Naive thymus-derived CD4-positive, alpha-beta T cell (primary cell): ENCODE measurements at regions not wholly inside any gene's neighbourhood (a gene's known extent, or its start where the extent isn't known, plus 50 kb on each side); places are given as distances from the start of the nearest gene placed in this dataset.

Source experiments
- ATAC-seq: fragments of 150-1000 bp; cut with Tn5 transposase; 2 replicates; pipeline ENCODE4 v1.10.0; 2021; ENCODE audit warnings: mild to moderate bottlenecking, moderate library complexity
- CTCF ChIA-PET: fragments of 350-600 bp; sonication (Branson Sonifier 250); formaldehyde crosslinking; loops from one replicate; lab custom pipeline; 2021; ENCODE audit warnings: antibody characterized with exemption; lab: Charles Lee
- POLR2A ChIA-PET: fragments of 350-600 bp; sonication (Branson Sonifier 250); formaldehyde crosslinking; loops from one replicate; lab custom pipeline; 2021; ENCODE audit warnings: antibody characterized with exemption, inconsistent platforms; lab: Charles Lee
- DNase-seq, 9 donors: peaks; one replicate each; pipeline versions ENCODE4 v3.0.0 to v3.0.0-alpha.2; 2020 to 2022; ENCODE audit warnings: mixed read lengths in 1 of 9
- H3K27ac ChIP-seq: one replicate; pipeline ENCODE4 v1.7.0; 2013; ENCODE audit warnings: mild to moderate bottlenecking, low read depth, low read length, moderate library complexity
- H3K27me3 ChIP-seq, 2 donors: one replicate each; pipeline ENCODE4 v1.7.0; 2013; ENCODE audit warnings: low read length in 2 of 2, mild to moderate bottlenecking in 2 of 2, moderate library complexity in 2 of 2; ENCODE audit not compliant: control insufficient read depth in 2 of 2, insufficient read depth in 2 of 2
- H3K36me3 ChIP-seq, 3 experiments: 1 replicate in 2 of 3; 2 replicates in 1 of 3; pipeline ENCODE4 v1.7.0; 2013; ENCODE audit warnings: low read length in 3 of 3, mild to moderate bottlenecking in 3 of 3, moderate library complexity in 1 of 3; ENCODE audit not compliant: insufficient read depth in 3 of 3, control insufficient read depth in 2 of 3
- H3K4me1 ChIP-seq, 2 donors: one replicate each; pipeline ENCODE4 v1.7.0; 2013; ENCODE audit warnings: low read length in 2 of 2, mild to moderate bottlenecking in 2 of 2, moderate library complexity in 1 of 2; ENCODE audit not compliant: control insufficient read depth in 2 of 2, insufficient read depth in 2 of 2
- H3K4me3 ChIP-seq: 2 replicates; pipeline ENCODE4 v1.7.0; 2013; ENCODE audit warnings: mild to moderate bottlenecking, low read length
- H3K9me3 ChIP-seq, 3 experiments: 1 replicate in 2 of 3; 2 replicates in 1 of 3; pipeline ENCODE4 v1.7.0; 2013; ENCODE audit warnings: low read length in 3 of 3; ENCODE audit not compliant: control insufficient read depth in 2 of 3
- H3K27ac Mint-ChIP-seq, 9 donors: one replicate each; pipeline ENCODE4 v1.8.0; 2020 to 2022; ENCODE audit warnings: mixed read lengths in 9 of 9, mild to moderate bottlenecking in 8 of 9, moderate library complexity in 5 of 9, inconsistent platforms in 2 of 9
- H3K27me3 Mint-ChIP-seq, 5 donors: one replicate each; pipeline ENCODE4 v1.8.0; 2021 to 2022; ENCODE audit warnings: mixed read lengths in 5 of 5, mild to moderate bottlenecking in 1 of 5
- H3K36me3 Mint-ChIP-seq, 5 donors: one replicate each; pipeline ENCODE4 v1.8.0; 2020 to 2022; ENCODE audit warnings: mixed read lengths in 5 of 5, mild to moderate bottlenecking in 3 of 5, inconsistent platforms in 1 of 5
- H3K4me1 Mint-ChIP-seq, 7 donors: one replicate each; pipeline ENCODE4 v1.8.0; 2020 to 2022; ENCODE audit warnings: mixed read lengths in 7 of 7, mild to moderate bottlenecking in 3 of 7, inconsistent platforms in 1 of 7
- H3K4me3 Mint-ChIP-seq, 10 donors: one replicate each; pipeline ENCODE4 v1.8.0; 2020 to 2022; ENCODE audit warnings: mild to moderate bottlenecking in 10 of 10, mixed read lengths in 10 of 10, moderate library complexity in 6 of 10, inconsistent platforms in 2 of 10
- H3K9me3 Mint-ChIP-seq, 11 donors: one replicate each; pipeline ENCODE4 v1.8.0; 2020 to 2022; ENCODE audit warnings: mixed read lengths in 11 of 11, mild to moderate bottlenecking in 4 of 11, inconsistent platforms in 1 of 11, moderate library complexity in 1 of 11
- intact Hi-C, 2 donors: fragments of 100-400 bp; cut with micrococcal nuclease; formaldehyde crosslinking; loops; one replicate each; pipeline ENCODE4 v1.15.1; 2023

- Histone ChIP-seq H3K4me3 (no peak overlapping the region), H3K4me1 (no peaks in the 10 kb centered on the region), H3K27me3 (no peaks in the 10 kb centered on the region), H3K27ac (no peak overlapping the region), H3K9me3 (no peaks in the 10 kb centered on the region), H3K36me3 (no peaks in the 10 kb centered on the region)
- DNase-seq (no peak), ATAC-seq (no peak)
- H3K4me1 Mint-ChIP-seq = no peaks in the 10 kb centered on the region
- peaks cover 0 to 20% (median 4%) of the 10 kb centered on the region in 11 donors for H3K9me3 Mint-ChIP-seq
- no peak overlapping the region for H3K4me3 Mint-ChIP-seq
- intact Hi-C loops = no loop called here
- peaks cover 0 to 5% (median 0%) of the 10 kb centered on the region in 5 donors for H3K36me3 Mint-ChIP-seq
- ChIA-PET CTCF (no interaction called here), POLR2A (no interaction called here)
- no peaks in the 10 kb centered on the region for H3K27me3 Mint-ChIP-seq
- no peak overlapping the region for H3K27ac Mint-ChIP-seq
Observed at GRCh38 chr6:62940848-62941247, 270.4 kb upstream of the FKBP1C start.

DNA sequence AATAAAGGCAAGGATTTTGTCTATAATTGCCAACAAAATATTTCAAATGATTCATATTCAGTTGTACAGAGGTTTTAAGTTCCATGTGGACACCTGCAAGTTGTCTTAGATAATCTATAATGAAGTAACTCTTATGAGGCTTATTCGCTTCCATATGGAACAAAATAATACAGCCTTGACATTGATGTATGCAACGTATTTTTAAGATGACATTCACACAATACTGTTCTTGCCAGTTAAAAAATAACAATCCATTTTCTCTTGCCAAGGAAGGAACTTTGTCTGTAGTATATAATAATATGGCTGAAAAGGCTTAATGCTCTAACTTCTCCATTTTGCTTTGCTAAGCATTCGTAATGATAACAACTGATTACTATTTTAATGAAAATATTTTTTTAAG is 269.3 kb upstream of the FKBP1C start:
- Mint-ChIP-seq H3K9me3 (peaks cover 0 to 8% (median 2%) of the 10 kb centered on the region in 11 donors), H3K4me3 (no peak overlapping the region), H3K27ac (no peak overlapping the region), H3K36me3 (peaks cover 0 to 5% (median 0%) of the 10 kb centered on the region in 5 donors), H3K4me1 (no peaks in the 10 kb centered on the region), H3K27me3 (no peaks in the 10 kb centered on the region)
- no peak for ATAC-seq
- intact Hi-C loops = no loop called here
- no peaks in the 10 kb centered on the region for H3K9me3 ChIP-seq
- no peaks in the 10 kb centered on the region for H3K27me3 ChIP-seq
- ChIA-PET CTCF (no interaction called here), POLR2A (no interaction called here)
- H3K4me1 ChIP-seq = no peaks in the 10 kb centered on the region
- no peaks in the 10 kb centered on the region for H3K36me3 ChIP-seq
- no peak overlapping the region for H3K27ac ChIP-seq
- no peak overlapping the region for H3K4me3 ChIP-seq
- no peak for DNase-seq

GRCh38 chr6:62968834-62969233 is 242.4 kb upstream of the FKBP1C start:
- DNase-seq (no peak), ATAC-seq (no peak)
- Histone ChIP-seq H3K9me3 (peaks cover 0 to 4% (median 0%) of the 10 kb centered on the region in 3 experiments), H3K27ac (no peak overlapping the region), H3K4me3 (no peak overlapping the region), H3K36me3 (no peaks in the 10 kb centered on the region), H3K27me3 (no peaks in the 10 kb centered on the region), H3K4me1 (no peaks in the 10 kb centered on the region)
- Mint-ChIP-seq H3K4me3 (no peak overlapping the region), H3K27me3 (no peaks in the 10 kb centered on the region), H3K9me3 (peaks cover 0 to 4% (median 0%) of the 10 kb centered on the region in 11 donors), H3K36me3 (no peaks in the 10 kb centered on the region), H3K4me1 (no peaks in the 10 kb centered on the region), H3K27ac (no peak overlapping the region)
- CTCF ChIA-PET = no interaction called here
- intact Hi-C loops = no loop called here
- POLR2A ChIA-PET = no interaction called here

- CTCF ChIA-PET = no interaction called here
Observed at GRCh38 chr6:62971976-62972658, 239.2 kb upstream of the FKBP1C start.

DNA sequence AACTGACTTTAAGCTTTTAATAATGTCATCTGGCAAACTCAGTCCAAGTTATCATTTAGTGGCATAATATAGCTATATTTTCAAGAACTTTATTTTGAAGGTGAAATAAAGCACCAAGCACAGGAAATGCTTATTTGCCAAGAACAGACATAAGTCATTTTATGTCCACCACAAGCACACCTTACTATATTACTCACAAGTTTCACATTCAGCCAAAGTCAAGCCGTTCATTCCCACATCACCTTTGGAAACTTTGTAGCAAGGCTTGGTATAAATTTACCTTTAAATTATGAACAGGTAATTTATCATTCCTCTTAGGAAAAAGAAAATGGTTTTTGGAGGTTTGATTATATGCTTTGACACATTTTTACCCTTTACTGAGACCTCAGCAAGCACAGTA is 236.8 kb upstream of the FKBP1C start:
- H3K4me1 ChIP-seq = no peaks in the 10 kb centered on the region
- ChIA-PET CTCF (no interaction called here), POLR2A (no interaction called here)
- H3K27ac Mint-ChIP-seq = no peak overlapping the region
- H3K27ac ChIP-seq = no peak overlapping the region
- no peaks in the 10 kb centered on the region for H3K9me3 ChIP-seq
- intact Hi-C loops = no loop called here
- peaks cover 0 to 5% (median 1%) of the 10 kb centered on the region in 11 donors for H3K9me3 Mint-ChIP-seq
- no peak for ATAC-seq
- H3K27me3 Mint-ChIP-seq = no peaks in the 10 kb centered on the region
- DNase-seq = no peak
- H3K4me1 Mint-ChIP-seq = no peaks in the 10 kb centered on the region
- H3K36me3 Mint-ChIP-seq = no peaks in the 10 kb centered on the region
- H3K27me3 ChIP-seq = no peaks in the 10 kb centered on the region
- H3K36me3 ChIP-seq = no peaks in the 10 kb centered on the region
- H3K4me3 ChIP-seq = no peak overlapping the region
- no peak overlapping the region for H3K4me3 Mint-ChIP-seq

More at GRCh38 chr6:62971976-62972658, 239.2 kb upstream of the FKBP1C start:
- H3K4me1 Mint-ChIP-seq = no peaks in the 10 kb centered on the region
- peaks cover 0 to 3% (median 1%) of the 10 kb centered on the region in 11 donors for H3K9me3 Mint-ChIP-seq
- H3K36me3 ChIP-seq = no peaks in the 10 kb centered on the region
- H3K4me3 ChIP-seq = no peak overlapping the region
- H3K36me3 Mint-ChIP-seq = no peaks in the 10 kb centered on the region
- no peaks in the 10 kb centered on the region for H3K27me3 ChIP-seq
- intact Hi-C loops = no loop called here
- no peak overlapping the region for H3K4me3 Mint-ChIP-seq
- POLR2A ChIA-PET = no interaction called here
- no peaks in the 10 kb centered on the region for H3K9me3 ChIP-seq
- ATAC-seq (no peak), DNase-seq (no peak)
- no peaks in the 10 kb centered on the region for H3K27me3 Mint-ChIP-seq
- H3K27ac Mint-ChIP-seq = no peak overlapping the region
- H3K27ac ChIP-seq = no peak overlapping the region
- no peaks in the 10 kb centered on the region for H3K4me1 ChIP-seq

- intact Hi-C loops = no loop called here
- H3K36me3 ChIP-seq = no peaks in the 10 kb centered on the region
- Mint-ChIP-seq H3K27ac (no peak overlapping the region), H3K4me1 (no peaks in the 10 kb centered on the region), H3K27me3 (no peaks in the 10 kb centered on the region), H3K4me3 (no peak overlapping the region), H3K36me3 (no peaks in the 10 kb centered on the region), H3K9me3 (peaks cover 0 to 6% (median 2%) of the 10 kb centered on the region in 11 donors)
- no peaks in the 10 kb centered on the region for H3K4me1 ChIP-seq
- DNase-seq (no peak), ATAC-seq (no peak)
- H3K4me3 ChIP-seq = no peak overlapping the region
- H3K27me3 ChIP-seq = no peaks in the 10 kb centered on the region
- H3K27ac ChIP-seq = no peak overlapping the region
- ChIA-PET CTCF (no interaction called here), POLR2A (no interaction called here)
- no peaks in the 10 kb centered on the region for H3K9me3 ChIP-seq
Observed at GRCh38 chr6:62976566-62976965, 234.7 kb upstream of the FKBP1C start.

DNA sequence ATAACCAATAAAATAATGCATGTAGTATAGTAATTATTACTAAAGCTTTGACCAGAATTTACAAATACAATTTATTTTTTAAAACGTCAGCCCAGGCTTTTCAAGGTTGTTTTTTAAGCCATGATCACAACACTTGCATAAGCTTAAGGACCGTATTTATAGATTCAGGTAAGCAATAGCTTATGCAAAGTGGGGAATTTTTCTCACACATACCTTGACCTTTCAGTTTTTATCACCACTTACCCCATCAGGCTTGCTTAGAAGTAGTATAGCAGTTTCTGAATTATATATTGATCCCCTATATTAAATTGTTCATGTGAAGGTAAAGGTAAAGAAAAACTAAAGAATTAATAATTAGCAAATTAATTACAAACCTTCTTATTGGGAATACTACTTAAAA is 232.3 kb upstream of the FKBP1C start:
- Histone ChIP-seq H3K4me1 (no peaks in the 10 kb centered on the region), H3K27ac (no peak overlapping the region), H3K27me3 (no peaks in the 10 kb centered on the region), H3K36me3 (no peaks in the 10 kb centered on the region), H3K4me3 (no peak overlapping the region), H3K9me3 (no peaks in the 10 kb centered on the region)
- intact Hi-C loops = no loop called here
- H3K4me1 Mint-ChIP-seq = no peaks in the 10 kb centered on the region
- no peaks in the 10 kb centered on the region for H3K36me3 Mint-ChIP-seq
- H3K27me3 Mint-ChIP-seq = no peaks in the 10 kb centered on the region
- POLR2A ChIA-PET = no interaction called here
- H3K27ac Mint-ChIP-seq = no peak overlapping the region
- no peak overlapping the region for H3K4me3 Mint-ChIP-seq
- DNase-seq = no peak
- CTCF ChIA-PET = no interaction called here
- ATAC-seq = no peak
- peaks cover 0 to 10% (median 2%) of the 10 kb centered on the region in 11 donors for H3K9me3 Mint-ChIP-seq
